KMS-11 (cell line): ENCODE measurements at regions not wholly inside any gene's neighbourhood (a gene's known extent, or its start where the extent isn't known, plus 50 kb on each side); places are given as distances from the start of the nearest gene placed in this dataset.
"Not testable (repeated sequence)": the region's sequence is repeated elsewhere in the genome, so short reads cannot be mapped to it uniquely, and the experiment has no call there.

Experiments
- H2AFZ ChIP-seq: fragments of 200-600 bp; sonication (generic); 2 replicates; pipeline ENCODE4 v1.6.1; 2016; ENCODE audit warnings: antibody characterized with exemption, mixed run types, low read depth
- H3K27ac ChIP-seq: fragments of 200-600 bp; sonication (generic); 2 replicates; pipeline ENCODE4 v1.6.1; 2016; ENCODE audit warnings: mild to moderate bottlenecking, mixed run types
- H3K27me3 ChIP-seq: fragments of 200-600 bp; sonication (generic); 2 replicates; pipeline ENCODE4 v1.6.1; 2017; ENCODE audit warnings: mild to moderate bottlenecking, low read depth, mixed run types, moderate library complexity; ENCODE audit not compliant: insufficient read depth
- H3K36me3 ChIP-seq: fragments of 200-600 bp; sonication (generic); 2 replicates; pipeline ENCODE4 v1.6.1; 2017; ENCODE audit warnings: mild to moderate bottlenecking, mixed run types; ENCODE audit not compliant: insufficient read depth
- H3K4me1 ChIP-seq: fragments of 200-600 bp; sonication (generic); 2 replicates; pipeline ENCODE4 v1.6.1; 2016; ENCODE audit warnings: mild to moderate bottlenecking, low read depth, mixed run types; ENCODE audit not compliant: poor library complexity, severe bottlenecking
- H3K4me2 ChIP-seq: fragments of 200-600 bp; sonication (generic); 2 replicates; pipeline ENCODE4 v1.7.0; 2016; ENCODE audit warnings: mild to moderate bottlenecking, mixed run types
- H3K4me3 ChIP-seq: fragments of 200-600 bp; sonication (generic); IDR thresholded peaks from 2 replicates; pipeline ENCODE4 v1.6.1; 2017; ENCODE audit warnings: low read depth, low read length, mixed read lengths; ENCODE audit not compliant: insufficient read depth
- H3K79me2 ChIP-seq: fragments of 200-600 bp; sonication (generic); 2 replicates; pipeline ENCODE4 v1.6.1; 2016; ENCODE audit warnings: low read depth, mixed run types; ENCODE audit not compliant: insufficient read depth
- H3K9ac ChIP-seq: fragments of 200-600 bp; sonication (generic); 2 replicates; pipeline ENCODE4 v1.6.1; 2016; ENCODE audit warnings: mild to moderate bottlenecking, mixed run types
- H4K20me1 ChIP-seq: fragments of 200-600 bp; sonication (generic); 2 replicates; pipeline ENCODE4 v1.6.1; 2016; ENCODE audit warnings: mild to moderate bottlenecking, mixed run types; ENCODE audit not compliant: insufficient read depth
- CTCF ChIP-seq: fragments of 200-600 bp; sonication (generic); conservative IDR thresholded peaks from 2 replicates; pipeline ENCODE4 v1.6.1; 2017; ENCODE audit warnings: low read depth, mild to moderate bottlenecking, antibody characterized with exemption, low read length, moderate library complexity, mixed read lengths

GRCh38 chr3:20563251-20563650 is 377.2 kb upstream of the SGO1 start:
- no peak overlapping the region for H3K9ac ChIP-seq

GRCh38 chr3:20561166-20561565 is 375.2 kb upstream of the SGO1 start:
- Histone ChIP-seq H4K20me1 (no peaks in the 10 kb centered on the region), H3K4me1 (peaks cover 65% of the 10 kb centered on the region), H3K79me2 (no peaks in the 10 kb centered on the region), H2AFZ (no peak overlapping the region), H3K36me3 (no peaks in the 10 kb centered on the region), H3K27me3 (no peaks in the 10 kb centered on the region), H3K9ac (no peak overlapping the region), H3K4me3 (no peak overlapping the region), H3K4me2 (peak overlapping the region; percentile 22; the same call in 1 of the 2 replicates), H3K27ac (peak overlapping the region; percentile 59; the same call in 1 of the 2 replicates)
- no peak for TF ChIP-seq CTCF

More at GRCh38 chr3:20563251-20563650, 377.2 kb upstream of the SGO1 start:
- Histone ChIP-seq H3K4me2 (peak overlapping the region; percentile 50; the same call in 1 of the 2 replicates), H4K20me1 (no peaks in the 10 kb centered on the region), H3K27me3 (no peaks in the 10 kb centered on the region), H3K4me1 (peaks cover 73% of the 10 kb centered on the region), H3K36me3 (no peaks in the 10 kb centered on the region), H2AFZ (no peak overlapping the region), H3K4me3 (no peak overlapping the region), H3K79me2 (no peaks in the 10 kb centered on the region), H3K27ac (no peak overlapping the region; the same call in 1 of the 2 replicates)
- no peak for TF ChIP-seq CTCF

GRCh38 chr3:20560446-20560845 is 374.4 kb upstream of the SGO1 start:
- Histone ChIP-seq H3K27ac (peak overlapping the region; percentile 59; the same call in 1 of the 2 replicates), H3K4me1 (peaks cover 65% of the 10 kb centered on the region), H3K4me2 (peak overlapping the region; percentile 42; the same call in 1 of the 2 replicates)
- H2AFZ ChIP-seq, H3K9ac ChIP-seq, H4K20me1 ChIP-seq, H3K79me2 ChIP-seq, H3K27me3 ChIP-seq, H3K36me3 ChIP-seq, H3K4me3 ChIP-seq: not testable (repeated sequence)

- Histone ChIP-seq H3K4me3 (no peak overlapping the region), H2AFZ (no peak overlapping the region), H3K79me2 (no peaks in the 10 kb centered on the region), H3K27me3 (no peaks in the 10 kb centered on the region), H3K4me1 (peaks cover 53% of the 10 kb centered on the region), H3K27ac (no peak overlapping the region), H3K4me2 (no peak overlapping the region), H3K9ac (no peak overlapping the region), H3K36me3 (no peaks in the 10 kb centered on the region), H4K20me1 (no peaks in the 10 kb centered on the region)
- TF ChIP-seq CTCF, result no peak
These were observed 372.2 kb upstream of the SGO1 start for GRCh38 chr3:20558161-20558560.

GRCh38 chr3:20556661-20557060 is 370.7 kb upstream of the SGO1 start:
- Histone ChIP-seq H3K4me1 (peaks cover 38% of the 10 kb centered on the region), H3K27ac (no peak overlapping the region), H3K36me3 (no peaks in the 10 kb centered on the region), H3K79me2 (no peaks in the 10 kb centered on the region), H4K20me1 (no peaks in the 10 kb centered on the region), H2AFZ (no peak overlapping the region), H3K4me2 (no peak overlapping the region), H3K27me3 (no peaks in the 10 kb centered on the region), H3K4me3 (no peak overlapping the region), H3K9ac (no peak overlapping the region)
- TF ChIP-seq CTCF, result no peak
